SJSA1 (cell line): ENCODE measurements at regions not wholly inside any gene's neighbourhood (a gene's known extent, or its start where the extent isn't known, plus 50 kb on each side); places are given as distances from the start of the nearest gene placed in this dataset.
"Not testable (repeated sequence)": the region's sequence is repeated elsewhere in the genome, so short reads cannot be mapped to it uniquely, and the experiment has no call there.

Experiments
- DNase-seq, 2 experiments: peaks; one replicate each; pipeline ENCODE4 v3.0.0-alpha.2; 2015 to 2020; ENCODE audit warnings: low spot score in 2 of 2, low read depth in 1 of 2
- H3K27ac ChIP-seq: fragments of 250-450 bp; sonication (Bioruptor Pico); 2 replicates; pipeline ENCODE4 v1.5.1; 2020; ENCODE audit warnings: mild to moderate bottlenecking, moderate library complexity
- H3K27me3 ChIP-seq: fragments of 250-450 bp; sonication (Bioruptor Pico); replicated peaks from 2 replicates; pipeline ENCODE4 v1.5.1; 2020; ENCODE audit warnings: mild to moderate bottlenecking, moderate library complexity
- H3K36me3 ChIP-seq: fragments of 250-450 bp; sonication (Bioruptor Pico); 2 replicates; pipeline ENCODE4 v1.5.1; 2020; ENCODE audit warnings: mild to moderate bottlenecking
- H3K4me1 ChIP-seq: fragments of 250-450 bp; sonication (Bioruptor Pico); replicated peaks from 2 replicates; pipeline ENCODE4 v1.6.1; 2021; ENCODE audit warnings: mild to moderate bottlenecking
- H3K4me3 ChIP-seq: fragments of 250-450 bp; sonication (Bioruptor Pico); 2 replicates; pipeline ENCODE4 v1.5.1; 2020; ENCODE audit warnings: mild to moderate bottlenecking
- H3K9me3 ChIP-seq: fragments of 250-450 bp; sonication (Bioruptor Pico); replicated peaks from 2 replicates; pipeline ENCODE4 v1.5.1; 2020; ENCODE audit warnings: mild to moderate bottlenecking

DNA sequence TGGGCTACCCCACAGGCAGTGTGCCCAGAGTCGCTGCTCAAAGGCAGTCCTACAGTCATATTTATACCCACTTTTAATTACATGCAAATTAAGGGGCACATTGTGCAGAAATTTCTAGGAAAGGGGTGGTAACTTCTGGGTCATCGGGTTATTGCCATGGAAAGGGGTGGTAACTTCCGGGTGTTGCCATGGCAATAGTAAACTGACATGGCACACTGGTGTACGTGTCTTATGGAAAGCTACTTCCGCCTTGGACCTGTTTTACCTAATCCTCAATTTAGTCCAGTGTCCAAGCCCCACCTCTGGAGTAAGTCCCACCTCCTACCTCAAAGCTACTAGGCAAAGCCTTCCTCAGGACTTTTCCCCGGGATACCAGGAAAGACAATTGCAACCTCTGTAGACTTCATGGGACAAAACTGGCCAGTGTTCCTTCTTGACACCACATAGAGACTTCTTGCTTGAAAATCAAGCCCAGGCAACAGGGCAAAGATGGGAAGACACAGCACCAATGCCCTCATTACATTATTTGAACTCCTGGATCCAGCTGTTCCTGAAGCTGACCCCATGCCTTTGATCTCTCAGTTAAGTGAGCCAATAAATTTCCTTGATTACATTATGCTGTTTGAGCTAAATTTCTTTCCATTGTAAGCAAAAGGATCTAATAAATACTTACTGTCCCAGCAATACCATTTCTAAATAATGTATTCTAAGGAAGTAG is 63.3 kb upstream of the AGAP1 start:
- Histone ChIP-seq H3K27ac (no peak overlapping the region), H3K4me1 (no peaks in the 10 kb centered on the region), H3K9me3 (no peaks in the 10 kb centered on the region), H3K27me3 (no peaks in the 10 kb centered on the region), H3K4me3 (no peak overlapping the region), H3K36me3 (no peaks in the 10 kb centered on the region)
- no peak for DNase-seq

DNA sequence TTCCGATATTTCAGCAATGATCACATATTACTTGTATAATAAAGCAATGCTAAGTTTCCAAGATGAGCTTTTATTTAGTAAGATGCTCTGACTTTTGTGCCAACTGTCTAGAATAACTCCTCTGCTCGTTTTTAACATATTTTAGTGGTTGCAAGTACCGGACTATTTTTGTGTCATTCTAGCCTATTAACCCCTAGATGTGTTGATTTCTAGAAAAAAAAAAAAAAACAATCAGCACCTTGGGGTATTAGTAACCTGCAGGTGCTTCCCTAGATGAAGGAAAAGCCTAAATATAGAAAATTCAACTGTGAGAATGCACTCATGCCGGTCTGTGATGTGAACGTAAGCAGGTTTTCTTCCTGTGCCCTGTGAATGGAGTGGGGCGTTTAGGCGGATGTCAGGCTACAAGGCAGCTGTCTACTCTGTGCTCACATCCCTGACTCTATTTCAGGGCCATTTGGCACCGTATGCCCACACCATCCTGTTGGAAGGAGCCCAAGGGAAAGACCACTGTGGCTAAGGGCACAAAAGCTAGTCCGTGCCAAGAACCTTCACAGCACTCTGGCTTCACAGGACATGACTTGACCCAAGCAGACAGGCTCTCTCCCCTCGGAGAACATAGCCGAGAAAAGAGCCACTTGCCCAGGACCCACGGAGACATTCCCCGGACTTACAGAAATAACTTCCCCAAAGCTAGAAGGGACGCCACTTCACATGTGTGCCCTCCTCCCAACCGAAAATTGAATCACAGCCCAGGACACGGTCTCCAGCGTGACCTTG is 60.9 kb upstream of the AGAP1 start:
- no peaks in the 10 kb centered on the region for H3K27me3 ChIP-seq
- no peaks in the 10 kb centered on the region for H3K9me3 ChIP-seq
- no peak for DNase-seq
- no peaks in the 10 kb centered on the region for H3K4me1 ChIP-seq
- H3K4me3 ChIP-seq, result no peak overlapping the region
- no peaks in the 10 kb centered on the region for H3K36me3 ChIP-seq
- no peak overlapping the region for H3K27ac ChIP-seq

DNA sequence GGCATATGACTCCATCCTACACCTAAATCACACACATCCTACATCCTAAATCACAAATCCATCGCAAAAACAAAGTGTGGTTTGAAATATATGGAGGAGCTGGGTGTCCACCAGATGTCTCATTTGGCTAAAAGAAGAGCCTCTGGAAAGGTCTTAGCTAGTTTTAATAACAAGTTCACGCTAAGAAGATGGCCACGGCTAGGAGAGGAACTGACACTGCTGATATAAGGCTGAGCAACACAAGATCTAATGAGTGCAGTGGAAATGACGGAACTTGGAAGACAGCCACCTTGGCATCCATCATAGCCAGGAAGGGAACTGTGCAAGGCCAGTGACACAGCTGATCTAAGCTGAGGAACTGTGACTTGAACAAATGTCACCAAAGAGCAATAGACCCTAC is 60.0 kb upstream of the AGAP1 start:
- Histone ChIP-seq H3K36me3 (no peaks in the 10 kb centered on the region), H3K4me1 (no peaks in the 10 kb centered on the region), H3K4me3 (no peak overlapping the region), H3K27ac (no peak overlapping the region), H3K27me3 (no peaks in the 10 kb centered on the region), H3K9me3 (no peaks in the 10 kb centered on the region)
- DNase-seq, result no peak

DNA sequence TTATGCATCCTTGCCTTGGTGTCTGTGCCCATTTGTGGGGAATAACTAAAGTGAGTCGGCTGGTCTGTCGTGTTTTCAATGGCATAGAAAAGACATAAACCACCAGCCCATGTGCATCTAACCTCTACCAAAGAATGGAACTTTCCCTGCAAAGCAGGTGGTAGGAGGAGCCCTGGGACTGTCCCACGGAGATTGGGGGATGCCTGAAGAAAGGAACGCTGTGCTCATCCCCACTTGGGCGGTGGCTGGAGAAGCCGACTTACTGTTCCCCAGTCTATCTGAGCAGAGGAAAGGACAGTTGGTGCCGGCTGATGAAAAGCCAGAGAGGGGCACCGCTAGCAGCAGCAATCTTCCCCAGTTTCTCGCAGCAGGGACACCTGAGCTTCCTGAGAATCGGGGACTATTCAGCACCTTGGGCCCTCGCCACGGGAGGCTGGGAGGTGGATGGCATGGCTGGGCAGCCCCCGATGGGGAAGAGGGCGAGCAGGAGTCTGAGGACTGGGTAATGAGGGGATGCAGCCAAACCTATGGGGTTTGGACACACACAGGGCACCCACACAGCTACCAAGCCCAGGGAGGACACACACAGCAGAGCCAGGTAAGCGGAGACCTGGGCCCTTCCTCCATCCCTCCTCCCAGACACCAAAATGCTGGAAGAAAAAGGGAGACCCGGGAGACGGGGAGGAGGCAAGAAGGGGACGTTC is 53.7 kb upstream of the AGAP1 start:
- Histone ChIP-seq H3K4me3 (no peak overlapping the region), H3K27ac (no peak overlapping the region), H3K4me1 (no peaks in the 10 kb centered on the region), H3K27me3 (no peaks in the 10 kb centered on the region), H3K9me3 (no peaks in the 10 kb centered on the region), H3K36me3 (no peaks in the 10 kb centered on the region)
- no peak for DNase-seq

DNA sequence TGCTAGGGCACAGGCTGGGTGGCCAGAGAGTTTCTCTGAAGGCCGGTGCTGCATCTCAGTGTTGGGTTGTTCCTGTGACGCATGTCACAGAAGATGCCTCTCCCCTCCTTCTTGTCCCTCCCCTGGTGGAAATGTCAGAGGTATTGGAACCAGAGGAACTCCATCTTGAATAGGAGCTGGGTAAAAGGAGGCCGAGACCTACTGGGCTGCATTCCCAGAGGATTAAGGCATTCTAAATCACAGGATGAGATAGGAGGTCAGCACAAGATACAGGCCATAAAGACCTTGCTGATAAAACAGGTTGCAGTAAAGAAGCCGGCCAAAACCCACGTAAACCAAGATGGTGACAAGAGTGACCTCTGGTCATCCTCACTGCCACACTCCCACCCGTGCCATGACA is 50.3 kb upstream of the AGAP1 start:
- not testable (repeated sequence) for H3K4me3 ChIP-seq, H3K36me3 ChIP-seq, H3K27ac ChIP-seq, H3K27me3 ChIP-seq, H3K9me3 ChIP-seq, DNase-seq, H3K4me1 ChIP-seq
